ENCODE measurements at regions not wholly inside any gene's neighbourhood (a gene's known extent, or its start where the extent isn't known, plus 50 kb on each side); places are given as distances from the start of the nearest gene placed in this dataset.

DNA sequence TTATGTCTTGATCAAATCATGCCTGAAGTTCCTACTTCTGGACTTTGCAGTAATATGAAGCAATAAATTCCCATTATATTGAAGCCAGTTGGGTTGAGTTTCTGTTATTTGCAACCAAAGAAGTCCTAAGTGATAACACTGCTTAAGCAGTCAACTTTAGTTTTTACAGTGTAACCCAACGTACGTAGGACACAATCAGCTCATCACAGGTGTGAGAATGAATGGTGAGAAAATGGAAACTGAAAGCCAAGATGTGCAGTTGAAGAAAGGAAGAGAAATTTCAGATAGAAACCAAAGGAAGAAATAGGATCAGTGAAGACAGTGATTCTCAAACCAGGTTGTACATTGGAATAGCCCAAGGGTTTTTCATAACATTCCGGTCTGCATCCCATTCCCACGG lies 211.4 kb upstream of the ZFP64 start:
- ChIA-PET CTCF (ENCODE audit: low intra/inter-chr PET ratio, low total read pairs) (no interaction called here), POLR2A (no interaction called here)
- no peak overlapping the region for H3K9ac ChIP-seq (ENCODE audit: insufficient read depth, low read depth, low read length)
- WGBS (ENCODE audit: low lambda C conversion rate): 77% methylated on average over 4 of the region's 4 CpGs
- intact Hi-C loops (cut with micrococcal nuclease; ENCODE audit: unreplicated experiment) (no loop called here), in situ Hi-C loops (cut with HindIII; ENCODE audit: extremely low pct_ligation_motif_present, low pct_unique_long_range_greater_than_20kb) (no loop called here)
- H3K27ac ChIP-seq (ENCODE audit: extremely low read length, insufficient read depth, low read length): no peak overlapping the region
- ATAC-seq (no peak), FAIRE-seq (no peak), DNase-seq (ENCODE audit: low spot score) (no peak)
- H3K4me3 ChIP-seq (replicated peaks in 1 of 3; ENCODE audit: insufficient read depth in 1 of 3, low read depth in 2 of 3, low read length in 3 of 3): no peak overlapping the region
- no peak overlapping the region for H2AFZ ChIP-seq (ENCODE audit: low read length)
- no peak overlapping the region for H3K4me2 ChIP-seq (ENCODE audit: low read depth, low read length)
- no peaks in the 10 kb centered on the region for H4K20me1 ChIP-seq (ENCODE audit: insufficient read depth, low read length)
- BruUV-seq (replicated peaks): no TSS peak
- H3K27me3 ChIP-seq (ENCODE audit: control insufficient read depth in 1 of 2, insufficient read depth in 2 of 2, low read length in 2 of 2): no peaks in the 10 kb centered on the region
- TF ChIP-seq, protein P1, sequence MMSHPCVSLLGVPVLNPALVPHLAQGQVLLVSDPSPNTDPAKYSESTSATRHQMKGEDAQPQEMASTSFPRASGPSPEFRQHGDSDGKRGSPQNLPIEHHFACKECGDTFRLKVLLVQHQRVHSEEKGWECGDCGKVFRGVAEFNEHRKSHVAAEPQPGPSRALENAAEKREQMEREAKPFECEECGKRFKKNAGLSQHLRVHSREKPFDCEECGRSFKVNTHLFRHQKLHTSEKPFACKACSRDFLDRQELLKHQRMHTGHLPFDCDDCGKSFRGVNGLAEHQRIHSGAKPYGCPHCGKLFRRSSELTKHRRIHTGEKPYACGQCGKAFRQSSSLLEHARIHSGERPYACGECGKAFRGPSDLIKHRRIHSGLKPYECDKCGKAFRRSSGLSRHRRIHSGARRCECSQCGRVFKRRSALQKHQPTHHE (CRISPR knock-in tag; IDR thresholded peaks at IDR 0.05; ENCODE audit: borderline replicate concordance): no peak
- TF ChIP-seq GZF1 (CRISPR knock-in tag; IDR thresholded peaks at IDR 0.05) (no peak), PHF20 (CRISPR knock-in tag; IDR thresholded peaks at IDR 0.05) (no peak), ZNF567 (CRISPR knock-in tag; IDR thresholded peaks at IDR 0.05; ENCODE audit: borderline replicate concordance) (no peak), CBX1 (IDR thresholded peaks at IDR 0.05; ENCODE audit: low read depth) (no peak), ZNF317 (CRISPR knock-in tag; IDR thresholded peaks at IDR 0.05) (no peak), ZNF530 (CRISPR knock-in tag; IDR thresholded peaks at IDR 0.05; ENCODE audit: low read depth) (no peak), NRL (CRISPR knock-in tag; IDR thresholded peaks at IDR 0.05; ENCODE audit: borderline replicate concordance) (no peak), ZFAT (CRISPR knock-in tag; conservative IDR thresholded peaks at IDR 0.05) (no peak)
- TF ChIP-seq, protein P2, sequence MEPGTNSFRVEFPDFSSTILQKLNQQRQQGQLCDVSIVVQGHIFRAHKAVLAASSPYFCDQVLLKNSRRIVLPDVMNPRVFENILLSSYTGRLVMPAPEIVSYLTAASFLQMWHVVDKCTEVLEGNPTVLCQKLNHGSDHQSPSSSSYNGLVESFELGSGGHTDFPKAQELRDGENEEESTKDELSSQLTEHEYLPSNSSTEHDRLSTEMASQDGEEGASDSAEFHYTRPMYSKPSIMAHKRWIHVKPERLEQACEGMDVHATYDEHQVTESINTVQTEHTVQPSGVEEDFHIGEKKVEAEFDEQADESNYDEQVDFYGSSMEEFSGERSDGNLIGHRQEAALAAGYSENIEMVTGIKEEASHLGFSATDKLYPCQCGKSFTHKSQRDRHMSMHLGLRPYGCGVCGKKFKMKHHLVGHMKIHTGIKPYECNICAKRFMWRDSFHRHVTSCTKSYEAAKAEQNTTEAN (CRISPR knock-in tag; conservative IDR thresholded peaks at IDR 0.05): no peak
- TF ChIP-seq, protein P3, sequence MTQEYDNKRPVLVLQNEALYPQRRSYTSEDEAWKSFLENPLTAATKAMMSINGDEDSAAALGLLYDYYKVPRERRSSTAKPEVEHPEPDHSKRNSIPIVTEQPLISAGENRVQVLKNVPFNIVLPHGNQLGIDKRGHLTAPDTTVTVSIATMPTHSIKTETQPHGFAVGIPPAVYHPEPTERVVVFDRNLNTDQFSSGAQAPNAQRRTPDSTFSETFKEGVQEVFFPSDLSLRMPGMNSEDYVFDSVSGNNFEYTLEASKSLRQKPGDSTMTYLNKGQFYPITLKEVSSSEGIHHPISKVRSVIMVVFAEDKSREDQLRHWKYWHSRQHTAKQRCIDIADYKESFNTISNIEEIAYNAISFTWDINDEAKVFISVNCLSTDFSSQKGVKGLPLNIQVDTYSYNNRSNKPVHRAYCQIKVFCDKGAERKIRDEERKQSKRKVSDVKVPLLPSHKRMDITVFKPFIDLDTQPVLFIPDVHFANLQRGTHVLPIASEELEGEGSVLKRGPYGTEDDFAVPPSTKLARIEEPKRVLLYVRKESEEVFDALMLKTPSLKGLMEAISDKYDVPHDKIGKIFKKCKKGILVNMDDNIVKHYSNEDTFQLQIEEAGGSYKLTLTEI (CRISPR knock-in tag; conservative IDR thresholded peaks at IDR 0.05): no peak
- TF ChIP-seq, protein P4, sequence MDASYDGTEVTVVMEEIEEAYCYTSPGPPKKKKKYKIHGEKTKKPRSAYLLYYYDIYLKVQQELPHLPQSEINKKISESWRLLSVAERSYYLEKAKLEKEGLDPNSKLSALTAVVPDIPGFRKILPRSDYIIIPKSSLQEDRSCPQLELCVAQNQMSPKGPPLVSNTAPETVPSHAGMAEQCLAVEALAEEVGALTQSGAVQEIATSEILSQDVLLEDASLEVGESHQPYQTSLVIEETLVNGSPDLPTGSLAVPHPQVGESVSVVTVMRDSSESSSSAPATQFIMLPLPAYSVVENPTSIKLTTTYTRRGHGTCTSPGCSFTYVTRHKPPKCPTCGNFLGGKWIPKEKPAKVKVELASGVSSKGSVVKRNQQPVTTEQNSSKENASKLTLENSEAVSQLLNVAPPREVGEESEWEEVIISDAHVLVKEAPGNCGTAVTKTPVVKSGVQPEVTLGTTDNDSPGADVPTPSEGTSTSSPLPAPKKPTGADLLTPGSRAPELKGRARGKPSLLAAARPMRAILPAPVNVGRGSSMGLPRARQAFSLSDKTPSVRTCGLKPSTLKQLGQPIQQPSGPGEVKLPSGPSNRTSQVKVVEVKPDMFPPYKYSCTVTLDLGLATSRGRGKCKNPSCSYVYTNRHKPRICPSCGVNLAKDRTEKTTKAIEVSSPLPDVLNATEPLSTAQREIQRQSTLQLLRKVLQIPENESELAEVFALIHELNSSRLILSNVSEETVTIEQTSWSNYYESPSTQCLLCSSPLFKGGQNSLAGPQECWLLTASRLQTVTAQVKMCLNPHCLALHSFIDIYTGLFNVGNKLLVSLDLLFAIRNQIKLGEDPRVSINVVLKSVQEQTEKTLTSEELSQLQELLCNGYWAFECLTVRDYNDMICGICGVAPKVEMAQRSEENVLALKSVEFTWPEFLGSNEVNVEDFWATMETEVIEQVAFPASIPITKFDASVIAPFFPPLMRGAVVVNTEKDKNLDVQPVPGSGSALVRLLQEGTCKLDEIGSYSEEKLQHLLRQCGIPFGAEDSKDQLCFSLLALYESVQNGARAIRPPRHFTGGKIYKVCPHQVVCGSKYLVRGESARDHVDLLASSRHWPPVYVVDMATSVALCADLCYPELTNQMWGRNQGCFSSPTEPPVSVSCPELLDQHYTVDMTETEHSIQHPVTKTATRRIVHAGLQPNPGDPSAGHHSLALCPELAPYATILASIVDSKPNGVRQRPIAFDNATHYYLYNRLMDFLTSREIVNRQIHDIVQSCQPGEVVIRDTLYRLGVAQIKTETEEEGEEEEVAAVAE (CRISPR knock-in tag; IDR thresholded peaks at IDR 0.05; ENCODE audit: borderline replicate concordance): no peak
- no peaks in the 10 kb centered on the region for H3K79me2 ChIP-seq (ENCODE audit: insufficient read depth, low read length)
- no peaks in the 10 kb centered on the region for H3K4me1 ChIP-seq (ENCODE audit: insufficient read depth, low read length)
- H3K9me3 ChIP-seq (ENCODE audit: low read length): no peaks in the 10 kb centered on the region
- no peaks in the 10 kb centered on the region for H3K36me3 ChIP-seq (replicated peaks in 1 of 2; ENCODE audit: control insufficient read depth in 1 of 2, insufficient read depth in 2 of 2, low read length in 2 of 2)
